ENCODE measurements at regions not wholly inside any gene's neighbourhood (a gene's known extent, or its start where the extent isn't known, plus 50 kb on each side); places are given as distances from the start of the nearest gene placed in this dataset.

- no peak for TF ChIP-seq CTCF (IDR thresholded peaks at IDR 0.05; ENCODE audit: low read depth, low read length, missing control alignments)
- in situ Hi-C loops (cut with HindIII; ENCODE audit: low sequenced_read_pairs), result no loop called here
- H3K4me3 ChIP-seq (ENCODE audit: low read depth, low read length), result no peak overlapping the region
- DNase-seq (ENCODE audit: low read depth), result no peak
Measured at GRCh38 chr12:93140801-93141200, 211.7 kb upstream of the EEA1 start.

- no peak overlapping the region for H3K4me3 ChIP-seq (ENCODE audit: low read depth, low read length)
- in situ Hi-C loops (cut with HindIII; ENCODE audit: low sequenced_read_pairs), result no loop called here
- TF ChIP-seq CTCF (IDR thresholded peaks at IDR 0.05; ENCODE audit: low read depth, low read length, missing control alignments), result no peak
- DNase-seq (ENCODE audit: low read depth), result no peak
Measured at GRCh38 chr12:93142881-93143280, 213.8 kb upstream of the EEA1 start.

DNA sequence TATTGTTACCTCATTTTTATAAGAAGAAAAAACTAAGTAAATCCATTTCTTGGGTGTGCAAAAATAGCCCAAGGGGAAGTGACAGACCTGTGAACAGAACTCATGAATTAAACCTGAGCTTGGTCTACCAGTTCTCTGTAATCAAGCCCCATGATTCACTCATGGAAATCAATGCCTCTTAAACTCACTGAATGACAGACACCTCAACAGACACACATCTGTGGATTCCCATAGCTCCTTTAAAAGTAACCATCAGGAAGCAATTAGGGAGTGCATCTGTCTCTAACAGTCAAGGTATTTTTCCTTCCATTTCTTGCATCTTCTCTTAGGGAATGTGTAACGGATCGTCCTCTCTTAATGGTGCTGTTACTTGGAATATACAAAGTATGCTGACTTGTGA, 215.0 kb upstream of the EEA1 start:
- DNase-seq (ENCODE audit: low read depth), result no peak
- in situ Hi-C loops (cut with HindIII; ENCODE audit: low sequenced_read_pairs), result no loop called here
- H3K4me3 ChIP-seq (ENCODE audit: low read depth, low read length), result no peak overlapping the region
- TF ChIP-seq CTCF (IDR thresholded peaks at IDR 0.05; ENCODE audit: low read depth, low read length, missing control alignments), result no peak

DNA sequence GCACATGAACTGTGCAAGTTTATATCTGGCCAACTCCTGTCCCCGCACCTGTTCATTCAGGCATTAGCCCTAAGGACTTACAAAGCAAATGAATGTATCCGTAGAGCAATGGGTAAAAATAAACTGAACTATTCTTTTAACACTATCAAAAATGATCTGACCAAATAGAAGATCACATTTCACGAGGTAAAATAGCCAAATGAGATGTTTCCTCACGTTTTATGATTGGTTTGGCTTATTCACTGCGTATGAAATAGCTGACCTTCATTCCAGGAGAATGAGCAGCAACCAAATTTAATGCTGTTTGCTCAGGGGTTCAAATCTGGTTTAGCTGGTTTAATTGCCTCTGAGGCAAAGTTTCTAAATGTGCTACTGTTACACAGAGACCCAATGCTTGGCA, 216.0 kb upstream of the EEA1 start:
- in situ Hi-C loops (cut with HindIII; ENCODE audit: low sequenced_read_pairs), result no loop called here
- DNase-seq (ENCODE audit: low read depth), result no peak
- no peak for TF ChIP-seq CTCF (IDR thresholded peaks at IDR 0.05; ENCODE audit: low read depth, low read length, missing control alignments)
- H3K4me3 ChIP-seq (ENCODE audit: low read depth, low read length), result no peak overlapping the region

- no peak overlapping the region for H3K4me3 ChIP-seq (ENCODE audit: low read depth, low read length)
- no peak for DNase-seq (ENCODE audit: low read depth)
- TF ChIP-seq CTCF (IDR thresholded peaks at IDR 0.05; ENCODE audit: low read depth, low read length, missing control alignments), result no peak
- in situ Hi-C loops (cut with HindIII; ENCODE audit: low sequenced_read_pairs), result no loop called here
Measured at GRCh38 chr12:93146263-93146939, 217.3 kb upstream of the EEA1 start.

DNA sequence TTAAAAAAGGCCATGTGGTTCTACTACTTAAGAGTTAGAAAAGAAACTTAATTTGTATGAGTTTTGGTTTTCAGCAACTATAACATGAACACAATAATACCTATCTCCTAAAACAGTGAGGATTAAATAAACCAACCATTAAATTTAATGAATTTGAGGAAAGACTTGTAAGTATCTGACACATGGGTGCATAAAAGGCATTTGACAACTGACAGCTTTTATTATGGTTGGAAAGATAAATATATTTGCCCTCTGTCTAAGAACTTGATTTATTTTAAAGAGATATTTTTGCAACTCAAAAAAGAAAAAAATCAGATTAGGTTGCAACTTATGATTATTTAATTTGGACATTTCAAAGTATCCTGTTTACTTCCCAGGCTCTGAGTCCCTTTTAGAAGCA, 217.9 kb upstream of the EEA1 start:
- DNase-seq (ENCODE audit: low read depth), result no peak
- in situ Hi-C loops (cut with HindIII; ENCODE audit: low sequenced_read_pairs), result no loop called here
- TF ChIP-seq CTCF (IDR thresholded peaks at IDR 0.05; ENCODE audit: low read depth, low read length, missing control alignments), result no peak
- no peak overlapping the region for H3K4me3 ChIP-seq (ENCODE audit: low read depth, low read length)

All from astrocyte of the cerebellum (primary cell).